ENCODE measurements at regions not wholly inside any gene's neighbourhood (a gene's known extent, or its start where the extent isn't known, plus 50 kb on each side); places are given as distances from the start of the nearest gene placed in this dataset.

DNA sequence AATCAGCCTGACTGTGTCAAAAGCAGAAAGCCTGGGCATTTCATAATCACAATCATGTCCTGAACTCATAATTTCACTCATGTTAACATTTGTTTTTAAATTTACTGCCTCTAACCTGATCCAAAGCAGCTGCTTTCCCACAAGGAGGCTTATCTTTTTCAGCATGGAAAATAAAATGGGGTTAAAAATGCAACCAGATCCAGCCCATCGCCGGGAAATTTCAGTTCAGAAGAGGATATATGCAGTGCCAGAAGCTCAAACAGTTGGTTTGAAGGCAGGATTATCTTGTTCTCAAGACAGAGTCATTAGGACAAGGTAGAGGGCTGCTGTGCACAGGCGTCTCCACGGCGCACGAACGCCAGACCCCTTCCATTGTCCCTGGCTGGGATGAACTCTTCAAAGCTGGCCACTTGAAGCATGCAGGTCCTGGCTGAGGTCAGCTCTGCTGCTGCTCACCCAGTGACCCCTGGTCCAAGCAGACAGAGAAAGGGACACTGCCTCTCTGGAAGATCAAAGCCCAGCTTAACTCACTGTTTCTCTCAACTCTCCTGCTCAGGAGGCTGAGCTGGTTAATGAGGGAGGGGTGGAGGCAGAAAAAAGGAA lies 191.1 kb upstream of the HEY2 start:
- TF ChIP-seq POLR2A (IDR thresholded peaks at IDR 0.05) (no peak), CTCF (IDR thresholded peaks at IDR 0.05) (no peak)

Measured in lower leg skin (tissue), 3 donors.